ENCODE measurements at regions not wholly inside any gene's neighbourhood (a gene's known extent, or its start where the extent isn't known, plus 50 kb on each side); places are given as distances from the start of the nearest gene placed in this dataset.

GRCh38 chr3:56890448-56891091 lies 88.8 kb upstream of the ARHGEF3 start:
- no peak for DNase-seq

GRCh38 chr3:56889131-56889530 lies 87.4 kb upstream of the ARHGEF3 start:
- DNase-seq = no peak

- DNase-seq = no peak
Observed at GRCh38 chr3:56887402-56888025, 85.8 kb upstream of the ARHGEF3 start.

- DNase-seq = no peak
Observed at GRCh38 chr3:56886314-56886713, 84.6 kb upstream of the ARHGEF3 start.

- no peak for DNase-seq
Observed at GRCh38 chr3:56885879-56886278, 84.1 kb upstream of the ARHGEF3 start.

- DNase-seq = peak; percentile 45
Observed at GRCh38 chr3:56885453-56885852, 83.7 kb upstream of the ARHGEF3 start.

- no peak for DNase-seq
Observed at GRCh38 chr3:56884387-56884786, 82.6 kb upstream of the ARHGEF3 start.

- DNase-seq = no peak
Observed at GRCh38 chr3:56883828-56884227, 82.1 kb upstream of the ARHGEF3 start.

- no peak for DNase-seq
Observed at GRCh38 chr3:56882896-56883295, 81.1 kb upstream of the ARHGEF3 start.

GRCh38 chr3:56881841-56882240 lies 80.1 kb upstream of the ARHGEF3 start:
- no peak for DNase-seq

GRCh38 chr3:56880720-56881575 lies 79.2 kb upstream of the ARHGEF3 start:
- DNase-seq = no peak

GRCh38 chr3:56879436-56880215 lies 77.9 kb upstream of the ARHGEF3 start:
- DNase-seq = no peak

- DNase-seq = peak; percentile 51
Observed at GRCh38 chr3:56878074-56878473, 76.3 kb upstream of the ARHGEF3 start.

GRCh38 chr3:56876916-56877315 lies 75.2 kb upstream of the ARHGEF3 start:
- no peak for DNase-seq

- DNase-seq = no peak
Observed at GRCh38 chr3:56874269-56874668, 72.5 kb upstream of the ARHGEF3 start.

- no peak for DNase-seq
Observed at GRCh38 chr3:56870436-56870835, 68.7 kb upstream of the ARHGEF3 start.

- no peak for DNase-seq
Observed at GRCh38 chr3:56869157-56869889, 67.6 kb upstream of the ARHGEF3 start.

GRCh38 chr3:56868706-56869105 lies 67.0 kb upstream of the ARHGEF3 start:
- no peak for DNase-seq

GRCh38 chr3:56867671-56868070 lies 65.9 kb upstream of the ARHGEF3 start:
- no peak for DNase-seq

GRCh38 chr3:56864918-56865524 lies 63.3 kb upstream of the ARHGEF3 start:
- no peak for DNase-seq

- DNase-seq = no peak
Observed at GRCh38 chr3:56864090-56864489, 62.3 kb upstream of the ARHGEF3 start.

Measured in left hindlimb (tissue), 1 donor.